Caki2 (cell line): ENCODE measurements at regions not wholly inside any gene's neighbourhood (a gene's known extent, or its start where the extent isn't known, plus 50 kb on each side); places are given as distances from the start of the nearest gene placed in this dataset.
A peak's percentile ranks its signal among the peaks of the same experiment; 100 is the strongest.

ENCODE experiments used
- DNase-seq: peaks from one replicate; pipeline ENCODE4 v3.0.0-alpha.2; 2015; ENCODE audit warnings: low read depth
- in situ Hi-C: cut with HindIII; loops from 2 replicates; pipeline ENCODE4 v1.10.0; 2016; ENCODE audit warnings: low sequenced_read_pairs, low pct_unique_long_range_greater_than_20kb, mixed read lengths

DNA sequence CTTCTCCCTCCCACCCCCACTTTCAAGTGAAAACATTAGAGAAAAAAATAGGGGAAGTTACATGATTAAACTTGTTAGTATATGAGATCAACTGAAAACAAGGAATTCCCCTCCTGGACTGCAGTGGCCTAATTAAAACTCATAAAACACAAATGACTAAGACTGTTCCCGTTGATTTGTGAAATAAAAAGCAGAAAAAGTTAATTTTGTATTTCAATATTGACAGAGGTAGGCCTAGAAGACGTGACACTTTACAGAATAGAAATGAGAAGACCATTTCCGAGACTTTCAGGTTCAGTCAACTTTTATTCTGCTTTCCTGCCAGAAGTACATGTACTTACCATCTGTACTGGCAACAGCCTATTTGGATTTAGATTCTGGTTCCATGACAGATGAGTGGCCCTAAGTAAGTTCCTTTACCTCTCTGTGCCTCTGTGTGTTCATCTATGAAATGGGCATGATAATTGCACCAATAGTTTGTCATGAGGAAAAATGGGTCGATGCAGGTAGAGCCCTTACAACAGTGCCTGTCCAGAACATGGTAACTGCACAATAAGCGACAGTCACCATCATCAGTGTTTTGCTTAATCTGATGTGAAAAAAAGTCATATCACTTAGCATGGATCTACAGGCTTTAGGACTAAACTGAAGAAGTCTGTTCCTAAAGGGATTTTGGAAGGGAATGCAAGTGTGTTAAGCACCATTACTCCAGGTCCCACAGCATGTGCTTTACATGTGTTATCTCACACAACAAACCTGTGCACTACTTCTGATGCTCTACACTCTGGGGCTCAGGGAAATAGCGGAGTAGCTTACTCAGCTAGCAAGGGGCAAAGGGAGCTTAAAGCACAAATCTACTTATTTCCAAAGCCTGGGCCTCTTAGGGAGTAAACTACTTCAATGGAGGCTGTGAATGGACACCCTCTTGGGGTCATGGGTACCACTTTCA, 562.3 kb upstream of the DIPK2B start:
- DNase-seq = no peak
- in situ Hi-C loops = no loop called here

DNA sequence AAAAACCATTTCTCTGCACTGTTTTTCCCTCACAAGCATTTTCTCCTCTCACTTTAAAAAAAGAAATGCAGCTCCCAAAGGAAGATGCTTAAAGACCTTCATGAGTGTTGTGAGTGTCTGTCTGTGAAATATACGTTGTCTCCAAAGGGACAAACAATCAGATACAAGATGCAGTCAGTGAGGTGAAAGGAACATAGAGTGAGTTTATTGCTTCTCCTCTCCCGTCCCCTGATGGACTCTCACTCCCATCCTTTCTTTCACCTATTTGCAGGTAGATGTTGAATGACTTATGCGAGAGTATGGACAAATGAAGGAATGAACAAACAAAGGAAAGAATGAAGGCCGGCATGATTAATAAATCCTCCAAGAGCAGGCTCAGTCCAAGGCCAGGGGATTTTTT, 561.2 kb upstream of the DIPK2B start:
- no peak for DNase-seq
- in situ Hi-C loops = no loop called here

GRCh38 chrX:45760187-45760742, 559.6 kb upstream of the DIPK2B start:
- in situ Hi-C loops = no loop called here
- DNase-seq = no peak

GRCh38 chrX:45758738-45759397, 558.2 kb upstream of the DIPK2B start:
- in situ Hi-C loops = no loop called here
- DNase-seq = no peak

DNA sequence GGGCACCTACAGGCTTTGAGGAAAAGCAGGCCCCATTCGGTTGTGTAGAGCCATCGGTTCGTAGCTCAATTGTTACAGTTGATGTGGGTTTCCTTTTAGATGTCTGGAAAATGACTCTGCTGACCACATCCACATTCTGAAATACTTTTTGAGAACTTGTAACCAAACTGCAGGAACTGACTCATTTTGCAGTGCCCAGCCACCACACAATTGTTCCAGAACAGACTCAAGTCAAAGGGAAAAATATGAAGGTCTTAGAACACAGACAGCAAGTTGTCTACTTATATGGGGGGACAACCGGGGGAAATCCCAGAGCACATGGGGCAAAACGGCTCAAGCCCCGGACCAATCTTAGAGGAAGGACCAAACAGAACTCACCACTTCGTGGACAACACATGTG, 557.6 kb upstream of the DIPK2B start:
- in situ Hi-C loops = no loop called here
- DNase-seq = no peak

- in situ Hi-C loops = no loop called here
- DNase-seq = no peak
Observed at GRCh38 chrX:45757272-45757671, 556.6 kb upstream of the DIPK2B start.

DNA sequence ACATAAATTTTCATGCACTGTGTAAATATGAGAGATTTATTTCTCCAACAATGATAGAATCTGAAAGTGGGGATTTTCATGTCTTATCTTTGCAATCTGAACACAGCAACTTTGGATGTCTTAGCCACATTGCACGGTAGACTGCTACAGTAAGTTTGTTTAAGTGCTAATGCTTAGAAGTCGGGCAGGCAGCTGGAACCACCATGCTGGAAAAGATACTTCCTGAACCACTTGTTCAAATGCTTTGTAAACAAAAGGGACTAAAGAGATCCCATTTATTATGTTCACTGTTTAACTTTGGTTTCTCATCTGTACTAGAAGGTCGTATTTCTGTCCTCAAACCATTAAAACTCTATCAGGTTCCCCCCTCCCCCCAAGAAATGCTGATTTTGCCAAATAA, 555.9 kb upstream of the DIPK2B start:
- in situ Hi-C loops = no loop called here

GRCh38 chrX:45755703-45756102, 555.0 kb upstream of the DIPK2B start:
- in situ Hi-C loops = no loop called here
- no peak for DNase-seq

More for the DNA sequence above, 555.9 kb upstream of the DIPK2B start:
- peak; percentile 66 for DNase-seq

DNA sequence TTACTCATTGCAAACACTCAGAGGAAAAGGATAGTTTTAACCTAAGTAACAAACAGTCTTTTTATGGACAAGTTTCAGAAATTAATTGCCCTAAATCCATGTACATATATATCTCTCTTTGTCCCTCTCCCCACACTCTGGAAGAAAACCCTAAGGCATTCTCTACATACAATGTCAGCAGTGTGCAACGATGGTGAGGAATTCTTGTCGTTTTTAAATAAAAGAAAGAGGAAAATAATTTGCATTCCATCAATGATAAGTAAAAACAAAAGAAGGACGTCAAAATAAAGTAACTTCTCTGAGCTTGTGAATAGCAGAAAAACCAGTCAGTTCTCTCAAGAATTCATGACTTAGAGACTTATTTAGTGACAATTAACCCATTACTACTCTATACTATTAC, 550.5 kb upstream of the DIPK2B start:
- in situ Hi-C loops = no loop called here
- DNase-seq = no peak

DNA sequence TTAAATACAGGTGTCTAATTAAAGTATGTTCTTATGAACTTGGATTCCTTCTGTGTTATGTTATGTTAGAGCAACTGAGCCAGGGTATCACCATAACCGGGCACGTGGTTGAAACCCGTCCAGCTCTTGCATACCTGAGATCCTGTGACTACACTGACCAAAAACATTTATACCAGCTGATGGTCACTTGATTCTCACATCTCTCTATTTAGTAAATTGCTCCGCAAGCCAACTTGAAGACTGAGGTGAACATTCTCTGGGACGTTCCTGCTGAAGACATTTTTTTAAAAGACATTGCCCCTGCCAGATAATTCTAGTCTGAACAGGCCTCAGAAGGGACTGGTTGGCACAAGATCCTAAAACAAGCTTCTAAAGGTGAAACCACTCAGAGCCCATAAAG, 550.0 kb upstream of the DIPK2B start:
- in situ Hi-C loops = no loop called here
- no peak for DNase-seq

DNA sequence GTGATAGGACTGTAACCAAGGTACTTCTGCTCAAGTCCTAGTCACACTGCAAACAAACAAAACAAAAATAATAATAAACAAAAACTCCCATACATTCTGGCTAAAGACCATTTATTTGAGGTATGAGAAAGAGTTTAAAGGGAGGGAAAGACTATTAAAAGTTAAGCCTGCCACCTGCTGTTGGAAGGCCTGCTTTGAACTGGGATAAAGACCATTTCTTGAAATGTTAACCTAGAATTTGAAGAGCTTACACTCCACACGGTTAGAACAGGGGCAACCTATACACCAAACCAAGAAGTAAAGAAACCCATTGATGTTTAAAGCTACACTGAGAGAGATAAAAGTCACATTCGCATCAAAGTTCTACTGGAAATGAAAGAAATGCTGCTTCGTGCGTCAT, 548.7 kb upstream of the DIPK2B start:
- in situ Hi-C loops = no loop called here
- DNase-seq = no peak

GRCh38 chrX:45748369-45748774, 547.7 kb upstream of the DIPK2B start:
- DNase-seq = no peak
- in situ Hi-C loops = no loop called here

GRCh38 chrX:45747905-45748304, 547.2 kb upstream of the DIPK2B start:
- no peak for DNase-seq
- in situ Hi-C loops = no loop called here

DNA sequence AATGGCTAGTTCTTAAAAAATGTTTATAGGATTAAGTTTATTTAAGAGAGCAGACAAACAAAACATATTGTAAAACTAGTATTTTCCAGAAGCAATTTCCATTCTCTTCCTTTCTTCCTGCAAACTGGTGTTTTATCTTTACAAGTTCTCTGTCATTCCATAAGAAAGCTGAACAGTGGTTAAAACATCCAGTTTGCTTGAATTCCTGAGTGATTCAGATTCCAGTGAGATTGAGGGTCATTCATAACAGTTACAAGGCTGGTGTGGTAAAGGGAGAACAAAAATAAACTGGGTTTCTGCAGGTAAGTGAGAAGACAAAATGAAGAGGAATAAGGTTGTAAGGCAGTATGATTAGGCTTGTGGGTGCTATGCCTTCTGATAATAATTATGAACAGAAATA, 544.8 kb upstream of the DIPK2B start:
- in situ Hi-C loops = no loop called here
- DNase-seq = no peak

GRCh38 chrX:45743906-45744625, 543.4 kb upstream of the DIPK2B start:
- in situ Hi-C loops = no loop called here
- DNase-seq = no peak

GRCh38 chrX:45743081-45743533, 542.4 kb upstream of the DIPK2B start:
- in situ Hi-C loops = no loop called here
- DNase-seq = peak; percentile 31

- DNase-seq = no peak
- in situ Hi-C loops = no loop called here
Observed at GRCh38 chrX:45740291-45740690, 539.6 kb upstream of the DIPK2B start.

- no peak for DNase-seq
- in situ Hi-C loops = no loop called here
Observed at GRCh38 chrX:45735571-45735970, 534.9 kb upstream of the DIPK2B start.

GRCh38 chrX:45731448-45731847, 530.8 kb upstream of the DIPK2B start:
- in situ Hi-C loops = no loop called here
- no peak for DNase-seq
